Adrenal gland (tissue), 9 donors: ENCODE measurements at regions not wholly inside any gene's neighbourhood (a gene's known extent, or its start where the extent isn't known, plus 50 kb on each side); places are given as distances from the start of the nearest gene placed in this dataset.

Source experiments
- DNase-seq, 7 donors: peaks; one replicate each; pipeline ENCODE4 v3.0.0-alpha.2; 2019 to 2020
- H3K27ac ChIP-seq, 5 donors: fragments of 200-600 bp; sonication (generic) in 4 of 5; 1 replicate in 3 of 5; 2 replicates in 2 of 5; pipeline versions ENCODE4 v1.5.1 to v1.8.0; 2016 to 2020; ENCODE audit warnings: mild to moderate bottlenecking in 1 of 5
- H3K27me3 ChIP-seq: fragments of 200-600 bp; 2 replicates; pipeline ENCODE4 v1.8.0; 2021
- H3K36me3 ChIP-seq, 2 donors: fragments of 200-600 bp; replicated peaks in 1 of 2; 1 replicate in 1 of 2; 2 replicates in 1 of 2; pipeline versions ENCODE4 v1.5.1 to v1.8.0; 2018 to 2022
- H3K4me1 ChIP-seq, 2 donors: fragments of 200-600 bp; replicated peaks in 1 of 2; 1 replicate in 1 of 2; 2 replicates in 1 of 2; pipeline versions ENCODE4 v1.5.1 to v1.8.0; 2018 to 2021
- H3K4me3 ChIP-seq, 4 donors: fragments of 200-600 bp; sonication (generic) in 3 of 4; one replicate each; pipeline ENCODE4 v1.5.1; 2016 to 2018
- H3K9me3 ChIP-seq, 3 donors: fragments of 200-600 bp; sonication (generic) in 1 of 3; replicated peaks in 1 of 3; 1 replicate in 2 of 3; 2 replicates in 1 of 3; pipeline versions ENCODE4 v1.5.1 to v1.8.0; 2016 to 2021
- POLR2A ChIP-seq, 2 donors: fragments of 450-650 bp; IDR thresholded peaks; one replicate each; pipeline ENCODE4 v1.6.1; 2017; ENCODE audit warnings: antibody characterized with exemption in 2 of 2, mild to moderate bottlenecking in 2 of 2, moderate library complexity in 1 of 2
- WGBS, 4 donors: extraction: QIAGEN DNeasy Blood & Tissue Kit in 2 of 4; methylation state at CpG; one replicate each; pipeline versions ENCODE4 v1.1.5 to v1.1.7; 2013 to 2017; 5-methylcytosine and 5-hydroxymethylcytosine counted together
- intact Hi-C, 2 donors: fragments of 100-400 bp; cut with DNase I; formaldehyde crosslinking; loops; one replicate each; pipeline versions ENCODE4 v1.14.1 to v1.15.0; 2022 to 2023
- TF ChIP-seq, protein P1 (sequence below), 6 experiments: fragments of 450-650 bp in 4 of 6; fragments of 200-600 bp in 2 of 6; sonication (generic) in 1 of 6; IDR thresholded peaks; 1 replicate in 5 of 6; 2 replicates in 1 of 6; pipeline versions ENCODE4 v1.5.1 to v1.8.0; 2016 to 2021; ENCODE audit warnings: antibody characterized with exemption in 6 of 6, mild to moderate bottlenecking in 2 of 6, moderate library complexity in 1 of 6
- donor health status: healthy with polysubstance abuse.
- donor health status: Bipolar disorder and iron deficiency.
- donor health status: DM: yes; HTN: yes; CAD: no.
- donor health status: DM: no; HTN: no; CAD: no.
- donor health status: DM: no; HTN: no; CAD: no.

DNA sequence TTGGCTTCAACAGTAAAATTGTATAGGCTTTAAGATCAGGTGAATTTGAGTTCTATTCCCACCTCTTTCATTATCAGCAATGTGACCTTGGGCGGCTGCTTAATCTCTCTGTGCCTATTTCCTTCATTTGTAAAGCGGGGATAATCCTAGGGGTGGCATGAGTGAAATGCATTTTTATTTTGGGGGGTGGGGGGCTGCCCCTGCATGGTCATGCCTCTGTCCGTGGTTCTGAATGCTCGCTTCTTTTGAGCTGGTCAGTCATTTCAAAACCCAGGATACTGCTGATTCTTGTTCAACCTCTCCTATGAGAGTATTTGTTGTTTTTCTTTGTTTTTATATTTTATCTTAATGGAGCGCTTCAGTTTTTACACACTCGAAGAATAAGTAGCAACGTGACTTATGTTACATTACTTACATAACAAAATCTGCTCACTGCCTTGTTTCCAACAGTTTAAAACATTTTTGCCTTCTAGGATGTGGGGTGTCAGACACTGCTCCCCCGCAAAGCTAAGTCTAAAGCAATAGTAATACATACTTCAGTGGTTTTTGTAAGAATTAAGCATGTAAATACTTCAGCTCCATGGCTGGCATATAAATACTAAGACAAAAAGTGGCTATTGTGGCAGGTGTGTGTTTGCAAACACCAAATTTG lies 152.6 kb upstream of the PELI1 start:
- no peaks in the 10 kb centered on the region for H3K36me3 ChIP-seq
- H3K4me3 ChIP-seq, result no peak overlapping the region
- no peak overlapping the region for H3K27ac ChIP-seq
- TF ChIP-seq, protein P1, sequence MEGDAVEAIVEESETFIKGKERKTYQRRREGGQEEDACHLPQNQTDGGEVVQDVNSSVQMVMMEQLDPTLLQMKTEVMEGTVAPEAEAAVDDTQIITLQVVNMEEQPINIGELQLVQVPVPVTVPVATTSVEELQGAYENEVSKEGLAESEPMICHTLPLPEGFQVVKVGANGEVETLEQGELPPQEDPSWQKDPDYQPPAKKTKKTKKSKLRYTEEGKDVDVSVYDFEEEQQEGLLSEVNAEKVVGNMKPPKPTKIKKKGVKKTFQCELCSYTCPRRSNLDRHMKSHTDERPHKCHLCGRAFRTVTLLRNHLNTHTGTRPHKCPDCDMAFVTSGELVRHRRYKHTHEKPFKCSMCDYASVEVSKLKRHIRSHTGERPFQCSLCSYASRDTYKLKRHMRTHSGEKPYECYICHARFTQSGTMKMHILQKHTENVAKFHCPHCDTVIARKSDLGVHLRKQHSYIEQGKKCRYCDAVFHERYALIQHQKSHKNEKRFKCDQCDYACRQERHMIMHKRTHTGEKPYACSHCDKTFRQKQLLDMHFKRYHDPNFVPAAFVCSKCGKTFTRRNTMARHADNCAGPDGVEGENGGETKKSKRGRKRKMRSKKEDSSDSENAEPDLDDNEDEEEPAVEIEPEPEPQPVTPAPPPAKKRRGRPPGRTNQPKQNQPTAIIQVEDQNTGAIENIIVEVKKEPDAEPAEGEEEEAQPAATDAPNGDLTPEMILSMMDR (IDR thresholded peaks at IDR 0.05), result no peak
- no peak for TF ChIP-seq POLR2A (IDR thresholded peaks at IDR 0.05)
- no peaks in the 10 kb centered on the region for H3K4me1 ChIP-seq
- H3K9me3 ChIP-seq, result no peaks in the 10 kb centered on the region
- intact Hi-C loops, result no loop called here
- no peaks in the 10 kb centered on the region for H3K27me3 ChIP-seq
- no peak for DNase-seq
- 74 to 80% (median 77%) methylated on average over 8 of the region's 8 CpGs for WGBS, 4 donors

- intact Hi-C loops, result no loop called here
- Histone ChIP-seq H3K27ac (no peak overlapping the region), H3K36me3 (no peaks in the 10 kb centered on the region), H3K4me3 (no peak overlapping the region), H3K9me3 (no peaks in the 10 kb centered on the region), H3K4me1 (no peaks in the 10 kb centered on the region), H3K27me3 (no peaks in the 10 kb centered on the region)
- no peak for DNase-seq
- TF ChIP-seq, protein P1 (IDR thresholded peaks at IDR 0.05), result no peak
- TF ChIP-seq POLR2A (IDR thresholded peaks at IDR 0.05), result no peak
- WGBS, 4 donors, result 72 to 75% (median 74%) methylated on average over 2 of the region's 2 CpGs
These were observed 153.9 kb upstream of the PELI1 start for GRCh38 chr2:64298161-64298560.

DNA sequence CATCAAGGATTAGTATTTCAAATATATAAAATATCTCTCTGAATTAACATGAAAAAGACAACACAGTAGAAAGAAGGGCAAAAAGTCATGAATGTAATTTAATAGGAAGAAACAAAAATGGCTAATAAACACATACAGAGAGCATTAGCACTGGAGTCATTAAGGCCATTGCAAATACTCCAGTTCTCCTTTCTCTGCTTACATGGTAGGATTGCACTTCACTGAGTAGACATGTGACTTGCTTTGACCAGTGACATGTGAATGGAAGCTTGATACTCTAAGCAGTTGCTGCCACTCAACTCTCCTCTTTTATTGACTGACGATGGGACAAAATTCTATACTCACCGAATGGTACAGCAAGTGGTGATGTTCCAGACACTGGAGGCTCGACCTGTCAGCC lies 153.9 kb upstream of the LGALSL start:
- Histone ChIP-seq H3K4me3 (no peak overlapping the region), H3K36me3 (no peaks in the 10 kb centered on the region), H3K27me3 (no peaks in the 10 kb centered on the region), H3K4me1 (no peaks in the 10 kb centered on the region), H3K9me3 (no peaks in the 10 kb centered on the region), H3K27ac (no peak overlapping the region)
- no peak for TF ChIP-seq POLR2A (IDR thresholded peaks at IDR 0.05)
- TF ChIP-seq, protein P1 (IDR thresholded peaks at IDR 0.05), result no peak
- 87 to 93% (median 90%) methylated on average over 3 of the region's 3 CpGs for WGBS, 4 donors
- no peak for DNase-seq
- intact Hi-C loops, result no loop called here

GRCh38 chr2:64303250-64303649 lies 150.7 kb upstream of the LGALSL start:
- Histone ChIP-seq H3K4me3 (no peak overlapping the region), H3K9me3 (no peaks in the 10 kb centered on the region), H3K27me3 (no peaks in the 10 kb centered on the region), H3K4me1 (no peaks in the 10 kb centered on the region), H3K36me3 (no peaks in the 10 kb centered on the region), H3K27ac (no peak overlapping the region)
- no peak for DNase-seq
- TF ChIP-seq POLR2A (IDR thresholded peaks at IDR 0.05), result no peak
- TF ChIP-seq, protein P1 (IDR thresholded peaks at IDR 0.05), result no peak
- WGBS, 4 donors, result 85 to 89% (median 88%) methylated on average over 5 of the region's 5 CpGs
- intact Hi-C loops, result no loop called here
